ENCODE measurements at regions not wholly inside any gene's neighbourhood (a gene's known extent, or its start where the extent isn't known, plus 50 kb on each side); places are given as distances from the start of the nearest gene placed in this dataset.

- CTCF ChIA-PET: interaction anchor here (1.4 kb wide), 1 partner anchor 10 kb away, joined by 4 read pairs; no protein-coding TSS in a partner anchor
- POLR2A ChIA-PET: no interaction called here
Measured at GRCh38 chr3:117762621-117763037, 1053.0 kb downstream of the TUSC7 start.

GRCh38 chr3:117763561-117763960 lies 1054.0 kb downstream of the TUSC7 start:
- DNase-seq (ENCODE audit: extremely low spot score): no peak
- ChIA-PET CTCF (interaction anchor here (1.4 kb wide), 1 partner anchor 9 kb away, joined by 4 read pairs; no protein-coding TSS in a partner anchor), POLR2A (no interaction called here)
- no peak for TF ChIP-seq CTCF (IDR thresholded peaks at IDR 0.05; ENCODE audit: control extremely low read depth, extremely low read depth, low read depth, missing control alignments)

More at GRCh38 chr3:117762621-117763037, 1053.0 kb downstream of the TUSC7 start:
- DNase-seq (ENCODE audit: extremely low spot score): no peak
- no peak for TF ChIP-seq CTCF (IDR thresholded peaks at IDR 0.05; ENCODE audit: control extremely low read depth, extremely low read depth, low read depth, missing control alignments)

GRCh38 chr3:117768581-117768980 lies 1059.0 kb downstream of the TUSC7 start:
- TF ChIP-seq CTCF (IDR thresholded peaks at IDR 0.05; ENCODE audit: control extremely low read depth, extremely low read depth, low read depth, missing control alignments): no peak
- ChIA-PET POLR2A (no interaction called here), CTCF (no interaction called here)
- DNase-seq (ENCODE audit: extremely low spot score): no peak

DNA sequence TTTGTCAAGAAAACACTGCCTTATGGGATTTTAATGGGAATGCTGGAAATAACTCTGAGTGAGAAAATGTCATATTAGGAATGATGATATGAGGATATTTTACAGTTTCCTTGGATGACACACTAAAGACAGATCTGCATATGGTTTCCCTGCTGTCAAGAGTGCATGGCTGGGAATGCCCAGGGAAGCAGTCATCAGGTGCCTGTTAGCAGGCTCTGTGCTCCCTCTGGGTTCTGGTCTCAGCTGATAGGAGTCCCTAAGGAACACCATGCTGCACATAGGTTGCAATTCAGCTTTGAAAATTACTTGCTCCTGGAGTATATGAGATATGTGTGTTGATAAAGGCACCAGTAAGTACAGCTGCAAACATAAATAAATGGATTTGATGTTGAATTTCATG lies 1064.6 kb downstream of the TUSC7 start:
- CTCF ChIA-PET: interaction anchor here (1.0 to 1.2 kb wide), 3 partner anchors 9 to 65 kb away, joined by 3 read pairs; no protein-coding TSS in a partner anchor
- DNase-seq (ENCODE audit: extremely low spot score): no peak
- POLR2A ChIA-PET: no interaction called here
- no peak for TF ChIP-seq CTCF (IDR thresholded peaks at IDR 0.05; ENCODE audit: control extremely low read depth, extremely low read depth, low read depth, missing control alignments)

- POLR2A ChIA-PET: no interaction called here
- no peak for DNase-seq (ENCODE audit: extremely low spot score)
- TF ChIP-seq CTCF (IDR thresholded peaks at IDR 0.05; ENCODE audit: control extremely low read depth, extremely low read depth, low read depth, missing control alignments): no peak
- CTCF ChIA-PET: interaction anchor here (0.9 to 1.4 kb wide), 2 partner anchors 11 to 37 kb away, joined by 3 read pairs; no protein-coding TSS in a partner anchor
Measured at GRCh38 chr3:117786349-117786748, 1076.8 kb downstream of the TUSC7 start.

GRCh38 chr3:117788061-117788460 lies 1078.5 kb downstream of the TUSC7 start:
- DNase-seq (ENCODE audit: extremely low spot score): no peak
- ChIA-PET CTCF (no interaction called here), POLR2A (no interaction called here)
- TF ChIP-seq CTCF (IDR thresholded peaks at IDR 0.05; ENCODE audit: control extremely low read depth, extremely low read depth, low read depth, missing control alignments): no peak

- DNase-seq (ENCODE audit: extremely low spot score): no peak
- no peak for TF ChIP-seq CTCF (IDR thresholded peaks at IDR 0.05; ENCODE audit: control extremely low read depth, extremely low read depth, low read depth, missing control alignments)
- ChIA-PET CTCF (no interaction called here), POLR2A (no interaction called here)
Measured at GRCh38 chr3:117788506-117788905, 1078.9 kb downstream of the TUSC7 start.
